ENCODE measurements at regions not wholly inside any gene's neighbourhood (a gene's known extent, or its start where the extent isn't known, plus 50 kb on each side); places are given as distances from the start of the nearest gene placed in this dataset.

DNA sequence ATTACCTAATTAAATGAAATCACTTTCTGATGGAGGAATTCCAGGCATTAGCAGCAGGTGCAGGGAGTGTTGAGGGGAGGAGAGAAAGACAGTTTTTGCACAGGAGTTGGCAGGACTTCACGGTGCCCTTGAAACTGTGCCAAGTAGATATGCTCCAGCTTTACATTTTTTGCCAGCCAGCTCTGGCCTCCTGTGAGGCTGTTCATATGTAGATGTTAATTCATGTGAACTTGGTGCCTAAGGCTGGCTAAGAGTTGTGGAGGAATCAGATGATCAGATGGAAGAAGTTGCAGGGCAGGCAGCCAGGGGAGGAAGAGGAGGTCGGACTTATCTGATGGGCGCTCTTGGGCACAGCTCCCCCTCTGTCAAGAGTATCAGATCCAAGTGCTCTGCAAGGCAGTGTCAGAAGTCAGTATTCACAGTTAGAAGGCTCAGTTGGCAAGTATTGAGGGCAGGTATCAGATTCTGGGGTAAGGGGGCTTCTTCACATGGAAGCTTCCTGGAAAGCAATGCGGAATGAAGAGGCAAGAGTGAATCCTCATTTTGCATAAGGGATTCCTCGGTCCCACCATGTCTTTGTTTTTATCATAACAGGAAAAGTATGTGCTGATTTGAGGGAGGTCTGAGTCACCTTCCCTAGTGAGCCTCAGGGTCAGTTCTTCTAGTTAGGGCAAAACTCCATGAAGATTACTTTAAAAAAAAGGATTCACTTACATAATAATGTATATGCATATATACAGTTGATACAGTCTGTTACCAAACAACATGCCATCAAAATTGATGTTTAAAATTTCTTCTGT, 172.6 kb upstream of the UMPS start:
- in situ Hi-C loops (cut with HindIII; ENCODE audit: low sequenced_read_pairs) = no loop called here
- peak; percentile 20 for DNase-seq (ENCODE audit: low read depth)
- TF ChIP-seq, protein P1, sequence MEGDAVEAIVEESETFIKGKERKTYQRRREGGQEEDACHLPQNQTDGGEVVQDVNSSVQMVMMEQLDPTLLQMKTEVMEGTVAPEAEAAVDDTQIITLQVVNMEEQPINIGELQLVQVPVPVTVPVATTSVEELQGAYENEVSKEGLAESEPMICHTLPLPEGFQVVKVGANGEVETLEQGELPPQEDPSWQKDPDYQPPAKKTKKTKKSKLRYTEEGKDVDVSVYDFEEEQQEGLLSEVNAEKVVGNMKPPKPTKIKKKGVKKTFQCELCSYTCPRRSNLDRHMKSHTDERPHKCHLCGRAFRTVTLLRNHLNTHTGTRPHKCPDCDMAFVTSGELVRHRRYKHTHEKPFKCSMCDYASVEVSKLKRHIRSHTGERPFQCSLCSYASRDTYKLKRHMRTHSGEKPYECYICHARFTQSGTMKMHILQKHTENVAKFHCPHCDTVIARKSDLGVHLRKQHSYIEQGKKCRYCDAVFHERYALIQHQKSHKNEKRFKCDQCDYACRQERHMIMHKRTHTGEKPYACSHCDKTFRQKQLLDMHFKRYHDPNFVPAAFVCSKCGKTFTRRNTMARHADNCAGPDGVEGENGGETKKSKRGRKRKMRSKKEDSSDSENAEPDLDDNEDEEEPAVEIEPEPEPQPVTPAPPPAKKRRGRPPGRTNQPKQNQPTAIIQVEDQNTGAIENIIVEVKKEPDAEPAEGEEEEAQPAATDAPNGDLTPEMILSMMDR (IDR thresholded peaks at IDR 0.05; ENCODE audit: low read depth, low read length, missing control alignments) = no peak
- no peak overlapping the region for H3K4me3 ChIP-seq (ENCODE audit: low read depth, low read length)

DNA sequence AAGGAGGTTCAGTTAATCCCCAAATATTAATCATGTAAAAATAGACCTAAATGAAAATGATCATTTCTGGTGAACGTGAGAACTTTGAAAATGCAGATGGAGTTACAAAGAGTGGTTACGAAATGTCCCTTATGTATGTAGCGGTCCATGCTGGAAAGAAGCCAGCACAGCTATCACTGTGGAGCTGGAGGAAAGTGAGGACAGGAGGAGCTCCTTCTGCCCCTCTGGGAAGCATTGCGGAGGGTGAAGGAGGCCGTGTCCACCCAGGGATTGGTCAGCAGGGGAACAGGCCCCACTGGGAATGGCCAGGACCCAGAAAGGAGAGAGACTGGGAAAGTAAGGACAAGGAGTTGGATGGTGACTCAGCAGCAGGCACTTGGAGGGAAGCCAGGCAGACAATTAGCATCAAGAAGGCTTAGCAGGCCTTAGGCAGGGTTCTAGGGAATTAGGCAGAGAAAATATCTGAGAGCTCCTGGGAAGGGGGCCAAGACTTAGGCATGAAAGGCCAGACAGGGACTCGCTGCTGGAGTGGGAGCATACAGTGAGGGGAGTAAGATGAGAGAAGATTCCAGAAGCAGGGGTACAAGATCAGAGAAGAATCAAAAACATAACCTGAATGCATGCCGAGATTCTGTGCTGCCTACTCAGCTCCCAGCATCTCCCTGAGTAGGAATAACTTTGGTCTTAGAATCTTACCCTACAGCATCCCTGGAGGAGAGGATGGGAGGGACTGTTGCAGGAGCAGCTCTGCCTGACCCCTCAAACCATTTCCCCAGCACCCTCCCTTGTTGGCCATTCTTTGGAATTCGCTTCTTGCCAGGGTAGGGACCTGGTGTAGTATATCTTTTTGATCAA, 171.0 kb upstream of the UMPS start:
- DNase-seq (ENCODE audit: low read depth) = peak; percentile 95
- TF ChIP-seq, protein P1 (IDR thresholded peaks at IDR 0.05; ENCODE audit: low read depth, low read length, missing control alignments) = no peak
- in situ Hi-C loops (cut with HindIII; ENCODE audit: low sequenced_read_pairs) = no loop called here
- no peak overlapping the region for H3K4me3 ChIP-seq (ENCODE audit: low read depth, low read length)

DNA sequence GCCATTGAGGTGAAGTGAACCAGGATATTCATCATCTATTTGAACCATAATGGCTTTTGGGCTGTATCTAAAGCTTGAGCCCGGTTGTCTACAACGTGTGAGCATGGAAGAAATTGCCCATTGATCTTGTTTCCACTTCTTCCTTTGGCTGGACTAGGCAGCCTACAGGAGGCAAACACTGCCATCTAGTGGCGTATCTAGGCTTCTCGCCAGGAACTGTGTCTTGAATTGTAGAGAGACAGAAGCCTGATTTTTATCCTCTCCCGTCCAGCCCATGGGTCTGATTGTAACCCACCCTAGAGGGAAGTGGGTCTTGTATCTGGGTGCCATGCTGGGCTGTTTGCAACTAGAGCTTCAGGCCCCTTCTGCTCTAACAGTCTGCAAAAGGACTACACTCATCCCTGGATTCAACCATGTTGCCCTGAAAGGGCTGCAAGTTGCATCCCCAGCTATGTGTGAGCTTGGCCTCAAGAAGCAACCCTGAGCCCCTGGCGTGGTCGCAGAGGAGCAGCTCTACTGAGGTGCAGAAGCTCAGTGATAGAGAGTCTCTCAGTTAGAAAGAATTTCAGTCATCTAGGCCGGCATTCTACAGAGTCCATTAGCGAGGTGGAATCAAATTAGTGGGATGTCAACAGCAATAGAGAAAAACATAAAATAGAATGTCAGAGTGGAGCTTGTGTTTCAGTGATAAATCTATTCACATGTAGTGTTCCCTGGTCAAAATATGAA, 170.2 kb upstream of the UMPS start:
- DNase-seq (ENCODE audit: low read depth) = peak; percentile 78
- TF ChIP-seq, protein P1 (IDR thresholded peaks at IDR 0.05; ENCODE audit: low read depth, low read length, missing control alignments) = peak; percentile 93
- in situ Hi-C loops (cut with HindIII; ENCODE audit: low sequenced_read_pairs) = loop anchor here (10.0 kb wide), 1 partner anchor 135 kb away; no protein-coding TSS in a partner anchor
- no peak overlapping the region for H3K4me3 ChIP-seq (ENCODE audit: low read depth, low read length)

DNA sequence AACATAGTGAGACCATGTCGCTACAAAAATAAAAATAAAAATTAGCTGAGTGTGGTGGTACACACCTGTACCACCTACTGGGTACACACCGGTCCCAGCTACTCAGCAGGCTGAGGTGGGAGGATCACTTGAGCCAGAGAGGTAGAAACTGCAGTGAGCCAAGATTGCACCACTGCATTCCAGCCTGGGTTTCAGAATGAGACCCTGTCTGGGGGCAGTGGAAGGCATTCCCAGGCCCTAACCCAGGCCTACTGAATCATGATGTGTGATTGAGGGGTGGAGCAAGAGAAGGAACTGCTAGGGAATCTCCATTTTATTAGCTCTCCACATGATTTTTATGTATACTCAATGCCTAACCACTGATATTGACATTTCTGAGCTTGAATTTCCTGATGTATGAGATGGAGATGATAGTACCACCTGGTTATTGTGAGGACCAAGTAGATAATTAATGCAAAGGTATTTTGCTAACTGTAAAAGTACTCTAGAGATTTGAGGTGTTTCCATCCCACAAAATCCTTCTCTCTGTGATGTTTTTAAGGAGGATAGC, 169.5 kb upstream of the UMPS start:
- TF ChIP-seq, protein P1 (IDR thresholded peaks at IDR 0.05; ENCODE audit: low read depth, low read length, missing control alignments) = no peak
- no peak overlapping the region for H3K4me3 ChIP-seq (ENCODE audit: low read depth, low read length)
- in situ Hi-C loops (cut with HindIII; ENCODE audit: low sequenced_read_pairs) = loop anchor here (10.0 kb wide), 1 partner anchor 134 kb away; no protein-coding TSS in a partner anchor
- DNase-seq (ENCODE audit: low read depth) = no peak

DNA sequence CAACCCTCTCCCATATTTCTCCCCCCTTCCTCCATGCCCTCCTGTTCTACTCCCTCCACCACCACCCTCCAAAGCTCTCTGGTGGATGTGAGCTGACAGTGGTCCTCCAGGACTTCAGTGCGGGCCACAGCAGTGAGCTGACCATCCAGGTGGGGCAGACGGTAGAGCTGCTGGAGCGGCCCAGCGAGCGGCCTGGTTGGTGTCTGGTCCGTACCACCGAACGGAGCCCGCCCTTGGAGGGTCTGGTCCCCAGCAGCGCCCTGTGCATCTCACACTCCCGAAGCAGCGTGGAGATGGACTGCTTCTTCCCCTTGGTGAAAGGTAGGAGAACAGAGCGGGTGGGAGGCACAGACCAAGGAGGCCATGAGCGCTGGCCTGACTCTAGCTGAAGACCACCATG, 167.5 kb upstream of the UMPS start:
- TF ChIP-seq, protein P1 (IDR thresholded peaks at IDR 0.05; ENCODE audit: low read depth, low read length, missing control alignments) = no peak
- DNase-seq (ENCODE audit: low read depth) = no peak
- no peak overlapping the region for H3K4me3 ChIP-seq (ENCODE audit: low read depth, low read length)
- in situ Hi-C loops (cut with HindIII; ENCODE audit: low sequenced_read_pairs) = loop anchor here (10.0 kb wide), 1 partner anchor 132 kb away; no protein-coding TSS in a partner anchor

DNA sequence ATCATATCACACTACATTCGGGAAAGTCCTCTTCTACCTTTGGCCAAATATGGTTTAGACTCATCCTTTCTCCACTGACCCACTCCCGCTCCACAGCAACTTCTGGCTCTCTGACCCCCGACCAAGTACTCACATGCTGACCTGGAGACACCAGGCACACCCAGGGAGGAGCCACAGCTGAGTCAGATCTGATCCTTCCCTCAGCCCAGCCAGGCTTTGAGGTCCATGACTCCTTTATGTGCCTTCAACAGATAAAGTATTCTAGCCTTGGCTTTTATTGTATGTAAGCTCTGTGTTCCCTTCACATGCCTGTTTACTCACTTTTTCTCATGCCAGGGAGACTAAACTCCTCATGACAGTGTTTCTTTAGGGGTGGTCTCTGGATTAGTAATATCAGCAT, 166.9 kb upstream of the UMPS start:
- TF ChIP-seq, protein P1 (IDR thresholded peaks at IDR 0.05; ENCODE audit: low read depth, low read length, missing control alignments) = no peak
- no peak overlapping the region for H3K4me3 ChIP-seq (ENCODE audit: low read depth, low read length)
- in situ Hi-C loops (cut with HindIII; ENCODE audit: low sequenced_read_pairs) = loop anchor here (10.0 kb wide), 1 partner anchor 131 kb away; no protein-coding TSS in a partner anchor
- no peak for DNase-seq (ENCODE audit: low read depth)
